Posterior vena cava (tissue), 2 donors: ENCODE measurements at regions not wholly inside any gene's neighbourhood (a gene's known extent, or its start where the extent isn't known, plus 50 kb on each side); places are given as distances from the start of the nearest gene placed in this dataset.

Source experiments
- DNase-seq: peaks from one replicate; pipeline ENCODE4 v3.0.0-alpha.2; 2020; ENCODE audit warnings: low spot score
- intact Hi-C, 2 donors: fragments of 100-400 bp; cut with DNase I; formaldehyde crosslinking; loops; one replicate each; pipeline versions ENCODE4 v1.14.1 to v1.14.2; 2022 to 2023
- donor health status: DM: yes; HTN: yes; CAD: no.
- donor health status: DM: yes; HTN: yes; CAD: no.

- DNase-seq, result no peak
- intact Hi-C loops, result no loop called here
Measured at GRCh38 chr13:95484052-95484451, 68.5 kb upstream of the CLDN10 start.

GRCh38 chr13:95485045-95485517, 67.4 kb upstream of the CLDN10 start:
- intact Hi-C loops, result no loop called here
- DNase-seq, result no peak

- intact Hi-C loops, result no loop called here
- DNase-seq, result no peak
Measured at GRCh38 chr13:95485518-95486144, 66.9 kb upstream of the CLDN10 start.

- DNase-seq, result no peak
- intact Hi-C loops, result no loop called here
Measured at GRCh38 chr13:95492044-95492801, 60.3 kb upstream of the CLDN10 start.

- intact Hi-C loops, result no loop called here
Measured at GRCh38 chr13:95494082-95494681, 58.3 kb upstream of the CLDN10 start.

GRCh38 chr13:95496485-95496884, 56.0 kb upstream of the CLDN10 start:
- no peak for DNase-seq
- intact Hi-C loops, result no loop called here

More at GRCh38 chr13:95494082-95494681, 58.3 kb upstream of the CLDN10 start:
- no peak for DNase-seq

GRCh38 chr13:95497381-95497807, 55.1 kb upstream of the CLDN10 start:
- intact Hi-C loops, result no loop called here
- DNase-seq, result no peak

- DNase-seq, result no peak
- intact Hi-C loops, result no loop called here
Measured at GRCh38 chr13:95498886-95499285, 53.6 kb upstream of the CLDN10 start.

- no peak for DNase-seq
- intact Hi-C loops, result no loop called here
Measured at GRCh38 chr13:95499811-95500712, 52.5 kb upstream of the CLDN10 start.

GRCh38 chr13:95502216-95502615, 50.3 kb upstream of the CLDN10 start:
- intact Hi-C loops, result no loop called here
- DNase-seq, result no peak
